Panc1 (cell line): ENCODE measurements at regions not wholly inside any gene's neighbourhood (a gene's known extent, or its start where the extent isn't known, plus 50 kb on each side); places are given as distances from the start of the nearest gene placed in this dataset.
"Not testable (repeated sequence)": the region's sequence is repeated elsewhere in the genome, so short reads cannot be mapped to it uniquely, and the experiment has no call there.

Experiments used
- CTCF ChIP-seq: fragments of 450-650 bp; IDR thresholded peaks from 2 replicates; pipeline ENCODE4 v1.5.1; 2017; ENCODE audit warnings: mild to moderate bottlenecking
- POLR2AphosphoS5 ChIP-seq: IDR thresholded peaks from 2 replicates; pipeline ENCODE4 v1.6.1; 2012; ENCODE audit warnings: mild to moderate bottlenecking, low read depth, low read length, moderate library complexity
- REST ChIP-seq, 2 experiments: IDR thresholded peaks; 2 replicates each; pipeline ENCODE4 v1.6.1; 2011 to 2012; ENCODE audit warnings: low read depth in 2 of 2, control low read depth in 1 of 2, low read length in 1 of 2, mild to moderate bottlenecking in 1 of 2, moderate library complexity in 1 of 2; ENCODE audit not compliant: insufficient read depth in 1 of 2

GRCh38 chr15:101961263-101961662 is 149.3 kb downstream of the OR4F15 start:
- TF ChIP-seq CTCF; POLR2AphosphoS5; REST (IDR thresholded peaks at IDR 0.05; ENCODE audit: insufficient read depth in 1 of 2, low read depth in 2 of 2, low read length in 1 of 2): not testable (repeated sequence)
